ENCODE measurements at regions not wholly inside any gene's neighbourhood (a gene's known extent, or its start where the extent isn't known, plus 50 kb on each side); places are given as distances from the start of the nearest gene placed in this dataset.

DNA sequence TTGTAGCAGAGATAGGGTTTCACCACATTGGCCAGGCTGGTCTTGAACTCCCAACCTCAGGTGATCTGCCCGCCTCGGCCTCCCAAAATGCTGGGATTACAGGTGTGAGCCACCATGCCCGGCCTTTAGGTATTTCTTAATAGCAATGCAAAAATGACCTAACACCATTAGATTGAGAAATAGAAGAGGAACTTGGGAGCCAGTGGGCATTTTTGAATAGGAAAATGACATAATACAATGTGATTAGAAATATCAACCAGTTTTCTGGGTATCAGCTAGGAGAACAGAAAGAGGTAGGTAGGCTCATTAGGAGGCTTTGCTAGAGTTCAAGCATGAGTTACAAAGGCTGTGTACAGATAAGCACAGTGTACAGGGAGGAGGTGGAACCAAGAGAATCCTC lies 101.8 kb upstream of the TBC1D5 start:
- TF ChIP-seq EZH2 (IDR thresholded peaks at IDR 0.05; ENCODE audit: insufficient read depth, poor library complexity, severe bottlenecking) (no peak), EZH2phosphoT487 (IDR thresholded peaks at IDR 0.05; ENCODE audit: insufficient read depth, low read depth) (no peak)
